Progenitor cell of endocrine pancreas (in vitro differentiated cells): ENCODE measurements at regions not wholly inside any gene's neighbourhood (a gene's known extent, or its start where the extent isn't known, plus 50 kb on each side); places are given as distances from the start of the nearest gene placed in this dataset.

Experiments used
- DNase-seq: peaks from one replicate; pipeline ENCODE4 v3.0.0; 2021; ENCODE audit warnings: low spot score; ENCODE audit not compliant: unreplicated experiment
- H3K27ac Mint-ChIP-seq: 2 replicates; pipeline ENCODE4 v1.8.0; 2021; ENCODE audit warnings: mild to moderate bottlenecking, moderate library complexity, mixed read lengths
- H3K27me3 Mint-ChIP-seq: 2 replicates; pipeline ENCODE4 v1.8.0; 2021; ENCODE audit warnings: mixed read lengths
- H3K36me3 Mint-ChIP-seq: 2 replicates; pipeline ENCODE4 v1.8.0; 2022; ENCODE audit warnings: mixed read lengths; ENCODE audit not compliant: insufficient read depth
- H3K4me1 Mint-ChIP-seq: 2 replicates; pipeline ENCODE4 v1.8.0; 2021; ENCODE audit warnings: low read depth, mixed read lengths
- H3K4me3 Mint-ChIP-seq: 2 replicates; pipeline ENCODE4 v1.8.0; 2021; ENCODE audit warnings: low read depth, mild to moderate bottlenecking, moderate library complexity, mixed read lengths
- H3K9me3 Mint-ChIP-seq: 2 replicates; pipeline ENCODE4 v1.8.0; 2021; ENCODE audit warnings: low read depth, mixed read lengths
- CTCF ChIP-seq: fragments of 200-600 bp; sonication (generic); IDR thresholded peaks from one replicate; pipeline ENCODE4 v1.5.0; 2021; ENCODE audit warnings: antibody characterized with exemption, mild to moderate bottlenecking; ENCODE audit not compliant: unreplicated experiment

GRCh38 chr22:49296561-49296960 is 531.1 kb downstream of the BRD1 start:
- Mint-ChIP-seq H3K4me3 (no peak overlapping the region), H3K27me3 (peaks cover 12% of the 10 kb centered on the region), H3K27ac (no peak overlapping the region), H3K36me3 (no peaks in the 10 kb centered on the region), H3K9me3 (peaks cover 5% of the 10 kb centered on the region), H3K4me1 (no peaks in the 10 kb centered on the region)
- peak; percentile 2 for DNase-seq
- no peak for TF ChIP-seq CTCF

- DNase-seq = peak; percentile 7
These were observed 531.7 kb downstream of the BRD1 start for GRCh38 chr22:49295851-49296560.

GRCh38 chr22:49295465-49295743 is 532.3 kb downstream of the BRD1 start:
- Mint-ChIP-seq H3K4me1 (no peaks in the 10 kb centered on the region), H3K36me3 (no peaks in the 10 kb centered on the region), H3K4me3 (no peak overlapping the region), H3K27me3 (peaks cover 15% of the 10 kb centered on the region), H3K27ac (no peak overlapping the region), H3K9me3 (peaks cover 5% of the 10 kb centered on the region)
- TF ChIP-seq CTCF = no peak
- peak; percentile 3 for DNase-seq

More at GRCh38 chr22:49295851-49296560, 531.7 kb downstream of the BRD1 start:
- Mint-ChIP-seq H3K27me3 (peaks cover 13% of the 10 kb centered on the region), H3K9me3 (peaks cover 5% of the 10 kb centered on the region), H3K4me3 (no peak overlapping the region), H3K4me1 (no peaks in the 10 kb centered on the region), H3K36me3 (no peaks in the 10 kb centered on the region), H3K27ac (no peak overlapping the region)
- TF ChIP-seq CTCF = no peak

- Mint-ChIP-seq H3K4me3 (no peak overlapping the region), H3K27me3 (peaks cover 15% of the 10 kb centered on the region), H3K36me3 (no peaks in the 10 kb centered on the region), H3K27ac (no peak overlapping the region), H3K4me1 (no peaks in the 10 kb centered on the region), H3K9me3 (peaks cover 5% of the 10 kb centered on the region)
- no peak for TF ChIP-seq CTCF
- peak; percentile 6 for DNase-seq
These were observed 532.8 kb downstream of the BRD1 start for GRCh38 chr22:49294656-49295464.

- no peak for TF ChIP-seq CTCF
- Mint-ChIP-seq H3K27ac (no peak overlapping the region), H3K9me3 (peaks cover 9% of the 10 kb centered on the region), H3K27me3 (peaks cover 18% of the 10 kb centered on the region), H3K36me3 (no peaks in the 10 kb centered on the region), H3K4me3 (no peak overlapping the region), H3K4me1 (no peaks in the 10 kb centered on the region)
- DNase-seq = no peak
These were observed 534.8 kb downstream of the BRD1 start for GRCh38 chr22:49292909-49293308.
